ENCODE measurements at regions not wholly inside any gene's neighbourhood (a gene's known extent, or its start where the extent isn't known, plus 50 kb on each side); places are given as distances from the start of the nearest gene placed in this dataset.

DNA sequence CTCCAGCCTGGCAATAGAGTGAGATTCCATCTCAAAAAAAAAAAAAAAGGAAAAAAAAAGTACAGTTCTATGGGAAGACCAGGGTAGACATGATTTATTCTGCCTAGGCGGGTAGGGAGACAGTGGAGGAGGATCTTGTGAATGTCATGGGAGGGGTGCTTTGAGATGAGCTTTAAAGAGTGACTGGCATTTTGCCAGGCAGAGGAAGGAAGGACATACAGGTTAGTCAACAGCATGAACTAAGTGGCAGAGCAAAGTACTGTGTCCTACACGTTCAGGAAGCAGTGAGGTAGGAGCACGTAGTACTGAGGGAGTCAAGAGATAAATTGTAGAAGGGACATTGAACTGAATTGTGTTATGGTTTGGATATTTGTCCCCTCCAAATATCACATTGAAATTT lies 451.5 kb downstream of the TOX3 start:
- DNase-seq, result no peak

DNA sequence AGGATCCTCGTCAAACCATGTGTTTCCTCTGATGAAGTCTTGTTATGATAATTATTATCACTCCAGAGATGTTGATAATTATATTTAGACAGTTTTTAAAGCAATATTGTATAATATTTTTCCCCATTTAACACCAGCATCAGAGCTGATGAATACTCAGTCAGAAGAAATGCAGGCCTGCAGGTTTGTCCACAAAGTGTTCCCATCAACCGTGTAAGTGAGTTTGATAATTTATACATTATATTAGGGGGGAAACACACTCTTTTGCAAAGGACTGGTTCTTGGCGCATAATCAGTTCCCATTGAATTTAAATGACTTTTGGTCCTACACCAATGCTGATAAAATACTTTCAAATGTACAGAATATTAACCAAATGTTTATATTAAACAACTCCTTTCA lies 454.8 kb downstream of the TOX3 start:
- no peak for DNase-seq

DNA sequence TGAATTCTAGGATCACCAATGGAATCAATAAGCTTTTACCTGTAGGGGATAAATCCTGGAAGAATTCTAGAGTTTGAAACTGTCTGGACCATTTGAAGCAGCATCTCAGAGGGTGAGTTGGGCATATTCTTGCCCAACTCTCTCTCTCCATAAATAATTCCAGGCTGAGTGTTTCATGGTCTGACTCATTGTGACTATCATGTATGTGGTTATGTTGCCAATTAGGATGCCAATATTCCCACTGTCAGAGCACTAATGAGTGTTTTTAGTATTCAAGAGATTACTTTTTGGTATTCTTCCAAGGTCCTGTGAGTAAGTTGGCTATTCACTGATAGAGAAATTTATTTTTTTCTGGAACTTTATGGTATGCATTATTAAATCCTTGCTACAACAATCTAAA lies 456.9 kb downstream of the TOX3 start:
- DNase-seq, result no peak

DNA sequence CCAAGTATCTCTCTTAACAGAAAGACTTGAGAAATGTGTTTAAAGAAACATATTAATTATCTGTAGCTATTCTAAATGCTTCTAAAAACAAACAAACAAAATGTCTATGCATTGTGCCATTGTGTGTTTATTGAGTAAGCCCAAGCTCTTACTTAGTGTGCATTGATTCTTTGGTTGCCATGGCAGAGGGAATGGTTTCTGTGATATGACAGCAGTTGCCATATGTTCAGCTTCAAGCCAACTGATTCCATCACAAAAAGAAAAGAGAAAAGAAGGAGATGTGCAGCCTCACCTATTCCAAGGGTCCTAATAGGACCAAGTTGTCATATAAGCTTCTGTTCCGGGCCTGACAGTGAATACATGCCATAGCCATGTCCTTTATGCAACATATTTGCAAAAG lies 457.5 kb downstream of the TOX3 start:
- DNase-seq, result no peak

DNA sequence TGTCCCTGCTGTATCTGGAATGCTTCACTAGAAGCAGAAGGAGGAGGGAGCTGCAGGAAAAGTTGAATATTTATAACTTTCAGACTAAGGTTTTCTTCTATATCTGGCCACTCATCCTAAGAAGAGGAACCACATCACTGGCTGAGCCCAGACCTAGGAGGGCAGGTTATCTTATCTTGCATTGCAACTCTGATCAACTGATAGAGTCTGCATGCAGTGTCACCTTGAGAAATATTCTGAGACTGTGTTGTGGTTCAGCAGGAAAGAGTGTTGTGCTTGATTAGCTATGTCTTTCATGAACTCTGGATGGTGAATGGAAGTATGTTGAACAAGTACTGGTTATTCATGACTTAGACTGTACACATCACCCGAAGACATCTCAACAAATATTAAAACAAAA lies 460.0 kb downstream of the TOX3 start:
- DNase-seq, result no peak

DNA sequence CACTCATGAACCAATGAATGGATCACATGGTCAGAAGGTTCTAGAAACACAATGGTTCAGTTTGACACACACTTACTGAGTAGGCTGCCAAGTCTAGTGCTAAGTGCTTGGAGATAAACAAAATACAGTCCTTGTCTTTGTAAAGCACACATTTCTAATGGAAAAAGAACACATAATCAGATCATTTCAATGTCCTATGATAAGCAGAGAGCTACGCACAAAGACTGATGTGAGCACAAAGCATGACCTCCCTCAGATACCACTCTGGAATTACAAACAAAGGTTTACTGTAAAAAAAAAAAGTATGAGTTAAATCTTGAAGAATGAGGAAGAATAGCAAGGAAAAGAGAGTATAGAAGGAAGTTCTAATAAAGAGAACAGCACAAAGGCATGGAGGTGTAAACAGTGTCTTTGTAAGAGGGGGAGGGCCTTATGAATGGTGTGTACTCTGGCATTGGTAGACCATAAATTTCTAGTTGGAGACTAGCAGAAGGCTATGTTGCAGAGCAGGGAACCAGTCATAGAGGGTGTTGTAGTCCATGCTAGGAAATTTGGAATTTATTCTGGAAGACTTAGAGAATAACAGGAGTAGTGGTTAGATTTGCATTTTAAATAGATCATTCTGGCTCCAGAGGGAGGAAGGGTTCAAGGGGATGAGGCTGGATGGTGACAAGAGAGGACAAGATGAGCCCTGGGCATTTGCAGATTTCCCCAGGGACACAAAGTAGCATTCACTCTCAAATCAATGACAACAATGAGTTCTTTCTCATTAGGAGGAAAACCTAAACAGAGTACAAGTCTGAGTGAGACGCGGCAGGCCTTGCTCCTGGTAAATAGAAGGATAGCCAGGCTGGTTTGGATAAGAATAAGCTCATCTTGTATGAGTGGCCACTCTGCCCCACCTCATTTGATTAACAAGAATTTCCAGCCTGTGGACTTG lies 468.0 kb downstream of the TOX3 start:
- no peak for DNase-seq

DNA sequence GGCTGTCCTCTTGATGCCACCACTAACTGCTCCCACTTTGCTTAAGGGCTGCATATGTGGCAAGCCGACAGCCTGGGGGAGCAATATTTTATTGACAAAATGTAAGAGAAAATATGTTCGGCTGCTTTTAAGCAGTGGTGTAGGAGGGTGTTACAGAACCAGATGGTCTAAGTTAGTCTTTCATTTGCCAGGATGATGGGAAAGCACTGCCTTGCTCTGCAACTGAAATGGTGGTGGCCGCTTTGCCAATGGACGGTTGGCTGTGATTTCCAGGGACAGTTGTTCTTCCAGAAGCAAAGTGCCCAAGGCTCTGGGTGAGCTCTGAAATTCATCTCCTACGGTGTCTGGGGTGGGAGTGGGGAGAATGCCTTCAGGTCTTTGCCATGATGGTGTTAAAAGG lies 469.3 kb downstream of the TOX3 start:
- DNase-seq, result no peak

DNA sequence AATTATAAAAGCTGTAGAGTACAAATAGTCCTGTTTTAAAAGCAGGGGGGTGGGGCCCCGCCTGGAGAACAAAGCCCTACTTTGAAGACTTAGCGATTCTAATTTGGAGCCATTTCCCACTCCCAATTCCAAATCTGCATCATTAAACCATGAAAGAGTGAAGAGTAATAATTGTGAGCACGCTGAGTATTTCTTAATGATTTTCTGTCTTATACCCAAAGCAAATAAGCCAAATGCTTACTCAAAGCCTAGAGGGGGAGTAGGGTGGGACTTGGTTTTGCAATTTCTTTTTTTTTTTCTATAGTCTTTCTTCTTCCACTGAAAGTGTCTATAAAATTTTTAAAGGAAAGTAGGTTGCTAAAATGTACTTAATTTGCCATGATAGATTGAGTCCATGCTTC lies 470.1 kb downstream of the TOX3 start:
- peak; percentile 52 for DNase-seq

DNA sequence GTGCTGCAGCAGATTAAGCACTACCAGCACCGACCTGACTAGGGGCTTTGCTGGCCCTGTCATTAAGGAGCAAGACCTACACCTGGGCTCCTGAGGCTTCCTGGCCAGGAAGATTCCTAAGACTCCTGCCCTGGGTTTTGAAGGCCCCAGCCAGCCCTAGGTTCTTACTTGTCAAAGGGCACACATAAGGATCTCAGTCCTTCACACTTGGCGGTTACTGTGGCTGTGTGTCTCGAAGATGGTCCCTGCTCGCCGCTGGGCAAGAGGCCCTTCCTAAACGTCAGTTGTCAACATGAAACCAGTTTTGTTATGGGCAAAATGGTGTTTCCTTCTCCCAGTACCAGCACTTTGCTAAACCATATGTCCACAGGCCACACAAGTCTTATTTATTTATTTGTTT lies 470.6 kb downstream of the TOX3 start:
- DNase-seq, result no peak

DNA sequence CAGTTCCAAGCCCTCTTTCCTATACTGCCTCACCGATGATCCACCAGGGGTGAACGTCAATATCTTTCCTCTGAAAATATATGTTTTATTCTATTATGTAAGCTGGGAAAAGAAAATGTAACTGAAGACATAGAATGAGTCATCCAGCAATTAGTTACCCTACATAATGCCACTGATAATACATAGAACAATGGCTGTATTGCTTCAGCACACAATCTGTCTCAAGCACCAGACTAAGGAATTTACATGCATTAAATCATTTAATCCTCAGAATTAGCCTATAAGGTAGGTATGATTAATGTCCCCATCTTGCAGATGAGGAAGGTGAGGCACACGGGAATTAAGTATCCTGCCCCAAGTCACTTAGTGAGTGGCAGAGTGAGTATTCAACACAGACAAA lies 472.8 kb downstream of the TOX3 start:
- DNase-seq, result no peak

DNA sequence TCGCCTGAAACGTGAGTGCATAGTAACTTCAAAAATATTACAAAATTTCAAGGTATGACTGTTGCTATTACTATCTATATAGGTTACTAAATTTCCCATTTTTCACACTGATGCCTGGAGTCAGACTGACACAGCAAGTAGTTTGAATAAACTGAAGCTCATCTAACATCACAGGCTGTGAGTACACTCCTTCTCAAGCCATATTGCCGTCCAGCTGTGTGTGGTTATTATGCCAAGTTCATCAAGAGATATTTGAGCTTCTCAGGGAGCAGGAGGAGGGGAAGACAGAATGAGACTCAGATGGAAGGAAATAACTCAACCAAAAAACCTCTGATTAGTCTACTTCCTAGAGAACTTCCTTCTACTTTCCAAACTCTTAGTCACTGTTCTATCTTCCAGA lies 473.9 kb downstream of the TOX3 start:
- DNase-seq, result no peak

DNA sequence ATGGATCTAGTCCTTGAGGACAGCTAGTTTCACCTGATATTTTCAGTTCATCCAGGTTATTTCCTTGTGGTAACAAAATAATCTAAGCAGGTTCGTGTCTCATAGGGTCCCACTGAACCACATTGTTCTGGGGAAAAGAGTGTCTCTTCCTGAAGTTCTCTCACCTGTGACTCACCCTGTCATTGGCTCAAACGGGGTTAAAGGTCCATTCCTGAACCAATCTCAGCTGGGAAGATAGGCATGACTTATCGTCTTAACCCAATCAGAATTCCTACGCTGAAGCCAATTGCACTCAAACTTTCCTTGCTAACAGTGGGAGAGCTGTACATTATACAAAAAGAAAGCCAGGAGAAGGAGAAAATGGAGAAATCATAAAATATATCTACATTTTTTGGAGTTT lies 475.8 kb downstream of the TOX3 start:
- no peak for DNase-seq

DNA sequence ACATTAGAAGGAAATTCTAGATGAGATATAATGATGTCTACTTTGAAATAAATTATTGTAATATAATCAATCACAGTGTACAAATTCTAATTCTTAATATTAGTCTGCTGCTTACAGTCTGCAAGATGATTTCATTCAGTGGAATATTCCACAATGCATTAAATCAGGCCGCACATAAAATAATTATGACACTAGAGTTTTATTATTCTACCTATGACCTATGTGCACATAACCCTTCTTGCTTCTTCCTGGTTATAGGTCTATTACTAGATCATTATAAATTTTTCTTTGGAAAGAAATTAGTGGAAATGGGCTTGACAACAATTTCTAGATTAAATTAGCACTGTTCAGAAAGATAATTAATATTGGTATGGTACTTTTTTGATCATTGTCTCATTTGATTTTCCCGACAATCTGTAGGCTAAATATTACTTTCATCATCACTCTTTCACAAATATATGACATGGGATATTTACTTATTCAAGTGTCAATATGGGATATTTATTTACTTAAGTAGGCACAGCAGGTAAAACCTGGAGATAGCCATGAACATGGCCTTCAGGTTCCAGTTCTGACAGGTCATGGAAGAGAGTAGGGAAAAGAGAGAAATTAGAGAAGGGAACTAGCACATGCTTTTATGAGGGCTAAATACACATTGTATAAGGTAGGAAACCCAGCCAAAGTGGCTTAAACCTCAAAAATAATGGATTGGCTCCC lies 476.4 kb downstream of the TOX3 start:
- no peak for DNase-seq

DNA sequence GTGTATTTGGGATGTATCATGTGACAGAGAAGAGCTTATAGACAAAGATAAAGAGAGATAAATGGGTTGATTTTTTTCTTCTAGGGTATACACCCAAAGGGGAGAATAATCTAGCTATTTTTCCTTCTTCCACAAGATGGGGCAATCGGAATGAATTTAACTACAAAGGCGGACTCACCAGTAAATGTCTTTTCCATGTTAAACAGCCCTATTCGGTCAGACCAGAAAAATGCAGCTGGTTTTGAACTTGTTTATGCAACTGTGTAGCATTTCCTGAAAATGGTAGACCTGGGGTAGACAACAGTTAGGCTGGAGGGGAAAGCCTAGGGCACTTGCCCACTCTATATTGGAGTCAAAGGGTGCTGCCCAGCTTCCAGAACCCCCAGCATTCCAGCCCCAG lies 477.1 kb downstream of the TOX3 start:
- peak; percentile 84 for DNase-seq

DNA sequence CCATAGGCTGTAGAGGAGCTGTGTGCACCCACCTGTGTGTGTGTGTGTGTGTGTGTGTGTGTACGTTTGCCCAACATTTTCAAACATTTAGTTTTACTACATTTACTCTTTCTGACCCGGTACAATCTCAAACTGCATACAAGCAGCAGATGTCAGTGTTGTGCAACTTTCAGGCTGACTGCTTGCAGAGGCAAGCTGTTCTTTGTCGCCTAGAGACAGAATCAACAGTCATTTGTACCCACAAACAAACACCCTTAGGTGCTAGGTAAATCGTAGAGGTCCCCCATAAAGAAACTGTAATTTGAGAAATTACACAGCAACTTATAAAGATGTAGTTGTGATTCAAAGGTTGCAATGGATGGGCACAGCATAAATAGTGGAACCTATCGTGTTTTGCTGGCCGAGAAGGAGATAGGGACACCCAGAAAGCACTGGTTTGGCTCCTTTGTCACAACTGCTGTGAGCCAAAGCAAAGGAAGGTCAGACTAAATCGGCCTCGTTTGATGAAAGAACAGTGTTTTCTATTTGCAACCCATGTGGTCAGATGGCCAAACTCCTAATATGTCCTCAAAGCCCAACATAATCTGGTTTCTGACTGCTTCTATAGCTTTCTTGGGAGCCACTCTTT lies 478.4 kb downstream of the TOX3 start:
- DNase-seq, result peak; percentile 77

DNA sequence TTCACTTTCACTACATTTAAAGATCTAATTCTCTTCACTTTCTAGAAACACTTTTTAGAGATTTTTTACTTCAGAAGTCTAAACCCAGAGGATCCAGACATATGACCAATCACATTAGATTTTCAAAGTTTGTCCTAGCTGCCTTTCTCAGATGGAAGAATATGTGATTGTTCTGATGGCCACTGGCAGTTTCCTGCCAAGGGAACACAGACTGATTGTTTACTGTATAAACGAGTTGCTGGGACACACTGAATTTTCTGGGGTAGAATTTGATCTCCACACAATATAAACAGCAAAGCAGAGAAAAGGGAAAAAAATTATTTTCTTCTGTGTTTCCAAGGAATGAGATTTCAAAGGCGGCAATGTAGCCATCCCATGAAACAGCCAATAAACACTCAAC lies 480.0 kb downstream of the TOX3 start:
- no peak for DNase-seq

DNA sequence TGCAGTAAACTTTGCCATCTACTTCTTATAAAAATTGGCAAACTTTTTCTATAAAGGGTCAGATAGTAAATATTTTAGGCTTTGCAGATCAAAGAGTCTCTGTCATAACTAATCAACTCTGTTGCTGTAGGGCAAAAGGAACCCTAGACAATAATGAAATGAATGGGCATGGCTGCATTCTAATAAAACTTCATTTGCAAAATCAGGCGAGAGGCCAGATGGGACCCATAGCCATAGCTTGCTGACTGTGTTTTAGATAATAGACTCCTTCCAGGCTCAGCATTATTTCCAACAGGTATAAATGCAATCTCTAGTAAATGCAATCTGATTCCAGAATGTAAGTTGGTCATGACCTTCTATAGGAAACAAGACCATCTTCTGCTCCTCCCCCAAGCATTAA lies 490.7 kb downstream of the TOX3 start:
- no peak for DNase-seq

DNA sequence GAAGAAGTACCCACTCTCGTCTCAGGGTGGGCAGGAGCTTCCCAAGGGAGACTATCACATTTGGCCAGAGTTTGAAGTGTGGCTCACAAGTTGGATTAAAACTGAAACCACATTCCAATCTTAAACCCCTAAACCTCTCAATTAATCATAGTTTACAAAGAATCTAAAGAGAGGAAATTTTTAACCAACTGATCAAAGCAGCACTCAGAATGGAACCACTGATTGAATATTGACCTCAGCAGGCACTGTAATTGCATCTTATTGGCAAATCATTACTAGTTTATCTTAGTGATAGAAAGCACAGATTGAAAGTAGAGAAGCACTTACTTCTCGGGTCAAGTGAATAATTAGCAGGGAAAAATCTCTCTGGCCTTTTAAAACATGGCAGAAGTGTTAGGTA lies 491.6 kb downstream of the TOX3 start:
- DNase-seq, result no peak

DNA sequence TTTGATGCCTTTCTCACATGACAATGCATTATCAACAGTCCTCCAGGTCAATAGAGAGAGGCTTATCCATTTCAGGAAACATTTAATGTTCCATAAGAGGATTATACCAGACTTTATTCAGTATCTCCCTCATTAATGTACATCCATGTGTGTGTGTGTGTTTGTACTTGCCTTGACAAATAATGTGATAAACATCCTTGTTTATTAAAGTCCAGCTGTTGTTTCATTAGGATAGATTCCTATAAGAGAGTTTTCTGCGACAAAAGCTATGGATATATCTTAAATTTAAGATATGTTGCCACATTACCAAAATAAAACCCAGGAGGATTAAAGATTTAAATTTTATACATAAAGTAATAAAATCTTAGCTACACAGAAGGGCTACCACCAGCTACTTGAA lies 492.6 kb downstream of the TOX3 start:
- no peak for DNase-seq

DNA sequence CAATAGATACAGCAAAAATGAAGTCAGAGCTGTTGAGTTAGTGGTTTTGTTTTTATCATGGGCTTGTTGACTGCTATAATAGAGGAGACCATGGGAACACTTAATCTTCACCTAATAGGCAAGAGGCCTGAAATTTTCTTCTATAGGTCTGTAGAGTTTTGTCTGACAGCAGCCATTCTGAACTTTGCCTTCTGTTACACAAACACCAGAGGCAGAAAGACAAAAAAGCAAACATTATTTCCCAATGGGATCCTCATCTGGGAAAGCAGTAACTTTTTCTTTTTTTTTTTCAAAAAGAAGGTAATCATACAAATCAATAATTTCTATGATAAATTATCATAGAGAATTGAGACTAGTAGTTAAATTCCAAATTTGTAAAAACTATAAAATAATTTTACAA lies 494.1 kb downstream of the TOX3 start:
- DNase-seq, result no peak

DNA sequence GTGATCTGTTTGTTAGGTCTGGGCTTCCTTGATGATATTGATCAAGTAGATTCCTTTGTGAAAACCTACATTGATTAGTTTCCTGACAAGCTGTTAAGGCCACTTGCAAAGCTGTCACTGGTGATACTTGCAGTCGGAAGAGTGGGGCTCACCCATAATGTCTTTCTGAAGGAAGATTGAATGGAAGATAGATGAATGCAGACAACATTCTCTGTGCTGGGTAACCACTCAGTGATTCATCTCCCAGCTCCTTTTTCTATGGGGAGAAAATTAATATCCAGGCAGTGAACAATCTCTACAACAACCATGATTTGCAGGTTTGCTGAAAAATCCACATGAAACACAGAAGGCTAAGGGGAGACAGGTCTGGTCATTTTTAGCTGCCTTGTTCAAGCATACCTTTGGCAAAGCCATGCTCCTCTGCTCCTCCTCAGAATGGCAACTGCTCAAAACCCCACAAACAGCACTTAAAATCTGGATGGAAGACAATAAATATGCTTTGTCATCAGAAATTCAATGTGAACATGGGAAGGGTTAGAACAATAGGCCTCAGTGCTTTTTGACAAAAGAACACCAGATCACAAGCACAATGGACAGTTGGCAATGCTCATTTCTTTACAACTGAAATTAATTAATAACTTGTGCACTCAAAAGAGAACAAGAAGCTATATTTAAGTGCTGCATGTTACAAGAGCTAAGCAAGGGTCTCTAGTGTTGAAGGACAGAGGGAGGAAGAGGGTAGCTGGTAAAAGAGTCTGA lies 495.4 kb downstream of the TOX3 start:
- DNase-seq, result peak; percentile 32

DNA sequence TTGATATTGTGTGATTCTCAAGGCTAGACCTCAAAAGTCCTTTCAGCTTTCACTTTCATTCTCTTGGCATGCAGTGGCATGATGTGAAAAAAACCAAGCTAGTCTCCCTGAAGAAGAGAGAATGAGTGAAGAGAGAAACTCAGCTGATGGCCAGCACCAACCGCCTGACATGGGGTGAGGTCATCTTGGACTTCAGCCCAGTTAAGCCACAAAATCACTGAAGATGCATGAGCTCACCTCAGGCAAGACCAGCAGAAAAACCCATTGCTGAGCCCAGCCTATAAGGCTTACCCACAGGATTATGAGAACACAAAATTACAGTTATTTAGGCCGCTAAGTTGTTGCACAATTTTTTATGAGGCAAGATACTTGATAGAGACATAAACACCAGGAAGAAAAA lies 496.5 kb downstream of the TOX3 start:
- DNase-seq, result no peak

DNA sequence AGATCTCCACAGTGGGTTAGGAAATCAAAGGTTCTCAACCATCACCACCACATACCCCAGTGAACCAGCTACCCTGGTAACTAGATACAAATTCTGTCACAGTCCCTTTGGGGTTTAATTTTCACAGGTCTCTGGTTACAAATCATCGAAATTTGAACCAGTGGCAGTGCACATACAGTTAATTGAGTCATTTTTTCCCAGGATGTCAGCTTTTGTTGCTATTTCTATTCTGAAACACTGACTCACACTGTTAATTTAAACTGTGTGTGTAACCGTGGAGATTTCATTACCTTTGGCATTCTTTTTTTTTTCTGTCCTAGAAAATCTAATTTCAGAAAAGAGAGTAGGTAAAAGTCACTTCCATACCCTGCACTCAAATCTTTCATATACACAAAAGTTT lies 511.5 kb downstream of the TOX3 start:
- no peak for DNase-seq

All from eye (tissue), 1 donor.